ENCODE measurements at regions not wholly inside any gene's neighbourhood (a gene's known extent, or its start where the extent isn't known, plus 50 kb on each side); places are given as distances from the start of the nearest gene placed in this dataset.

- Histone ChIP-seq H4K20me1 (replicated peaks; ENCODE audit: control insufficient read depth, insufficient read depth, low read length) (no peaks in the 10 kb centered on the region), H3K9me3 (replicated peaks; ENCODE audit: control insufficient read depth, insufficient read depth, low read depth, low read length) (no peaks in the 10 kb centered on the region), H3K27me3 (ENCODE audit: control insufficient read depth in 2 of 2, insufficient read depth in 2 of 2, low read length in 2 of 2) (no peaks in the 10 kb centered on the region), H2AFZ (ENCODE audit: low read depth, low read length) (no peak overlapping the region), H3K79me2 (ENCODE audit: control insufficient read depth, insufficient read depth, low read length) (no peaks in the 10 kb centered on the region), H3K4me1 (replicated peaks in 1 of 2; ENCODE audit: control insufficient read depth in 2 of 2, insufficient read depth in 2 of 2, low read length in 2 of 2) (no peaks in the 10 kb centered on the region), H3K9ac (ENCODE audit: insufficient read depth in 1 of 2, low read depth in 2 of 2, low read length in 2 of 2) (no peak overlapping the region), H3K36me3 (ENCODE audit: control insufficient read depth, insufficient read depth, low read length) (no peaks in the 10 kb centered on the region), H3K4me2 (ENCODE audit: insufficient read depth, low read length) (no peak overlapping the region), H3K9me1 (ENCODE audit: control insufficient read depth, insufficient read depth, low read length) (no peaks in the 10 kb centered on the region), H3K27ac (ENCODE audit: extremely low read depth, low read depth, low read length) (no peak overlapping the region), H3K4me3 (no peak overlapping the region)
- POLR2A ChIA-PET: no interaction called here
- CTCF ChIA-PET (ENCODE audit: low intra/inter-chr PET ratio): no interaction called here
- no peak for ATAC-seq
- intact Hi-C loops (cut with micrococcal nuclease) (no loop called here), in situ Hi-C loops (cut with MboI) (no loop called here)
- no TSS peak for BruUV-seq (replicated peaks)
- no peak for FAIRE-seq
- no peak for DNase-seq (ENCODE audit: extremely low read depth in 1 of 4, low spot score in 3 of 4)
- 0% methylated on average over 2 of the region's 2 CpGs for WGBS (ENCODE audit: insufficient coverage, low coverage, missing lambda C conversion rate)
- TF ChIP-seq ZNF146 (CRISPR knock-in tag; IDR thresholded peaks at IDR 0.05; ENCODE audit: unreplicated experiment): no peak
- TF ChIP-seq RFX7 (CRISPR knock-in tag; IDR thresholded peaks at IDR 0.05): no peak
- TF ChIP-seq XRCC5 (IDR thresholded peaks at IDR 0.05; ENCODE audit: low read depth, low read length): no peak
- no peak for TF ChIP-seq ZNF77 (CRISPR knock-in tag; IDR thresholded peaks at IDR 0.05)
- TF ChIP-seq SNAPC5 (CRISPR knock-in tag; IDR thresholded peaks at IDR 0.05): no peak
- TF ChIP-seq ZKSCAN3 (CRISPR knock-in tag; IDR thresholded peaks at IDR 0.05): no peak
- no peak for TF ChIP-seq PCBP1 (IDR thresholded peaks at IDR 0.05; ENCODE audit: low read depth, low read length, poor library complexity, severe bottlenecking)
- no peak for TF ChIP-seq MLLT1 (IDR thresholded peaks at IDR 0.05)
- no peak for TF ChIP-seq REST (IDR thresholded peaks at IDR 0.05; ENCODE audit: borderline replicate concordance)
- no peak for TF ChIP-seq REST (CRISPR knock-in tag; IDR thresholded peaks at IDR 0.05; ENCODE audit: low read depth)
- no peak for TF ChIP-seq MYNN (IDR thresholded peaks at IDR 0.05)
- no peak for TF ChIP-seq MYNN (CRISPR knock-in tag; IDR thresholded peaks at IDR 0.05)
- no peak for TF ChIP-seq HNRNPK (IDR thresholded peaks at IDR 0.05; ENCODE audit: low read depth, low read length, poor library complexity, severe bottlenecking)
Measured at GRCh38 chr13:68264692-68265091, 1034.6 kb upstream of the PCDH9 start.

Measured in K562 (cell line).